Lung (tissue), 11 donors: ENCODE measurements at regions not wholly inside any gene's neighbourhood (a gene's known extent, or its start where the extent isn't known, plus 50 kb on each side); places are given as distances from the start of the nearest gene placed in this dataset.

Experiments
- ATAC-seq: fragments of 200-7000 bp; cut with Tn5 transposase; one replicate; pipeline ENCODE4 v1.9.1; 2020; ENCODE audit warnings: moderate number of reproducible peaks; ENCODE audit not compliant: insufficient read depth, low FRiP score
- DNase-seq, 3 donors: peaks; one replicate each; pipeline ENCODE4 v3.0.0-alpha.2; 2013 to 2017
- H3K27ac ChIP-seq, 2 donors: one replicate each; pipeline ENCODE4 v1.5.1; 2013; ENCODE audit warnings: mild to moderate bottlenecking in 2 of 2, moderate library complexity in 2 of 2, control low read depth in 1 of 2, inconsistent platforms in 1 of 2, low read depth in 1 of 2, low read length in 1 of 2
- H3K27me3 ChIP-seq, 3 donors: one replicate each; pipeline ENCODE4 v1.5.1; 2013; ENCODE audit warnings: low read length in 2 of 3; ENCODE audit not compliant: control insufficient read depth in 3 of 3, insufficient read depth in 3 of 3
- H3K36me3 ChIP-seq, 4 donors: one replicate each; pipeline ENCODE4 v1.5.1; 2013; ENCODE audit warnings: low read length in 4 of 4, mild to moderate bottlenecking in 1 of 4, moderate library complexity in 1 of 4; ENCODE audit not compliant: control insufficient read depth in 4 of 4, insufficient read depth in 4 of 4
- H3K4me1 ChIP-seq, 5 donors: one replicate each; pipeline ENCODE4 v1.5.1; 2013; ENCODE audit warnings: low read length in 5 of 5, mild to moderate bottlenecking in 2 of 5, moderate library complexity in 1 of 5; ENCODE audit not compliant: control insufficient read depth in 5 of 5, insufficient read depth in 5 of 5
- H3K4me3 ChIP-seq: one replicate; pipeline ENCODE4 v1.5.1; 2013; ENCODE audit warnings: mild to moderate bottlenecking, control low read depth, moderate library complexity
- H3K9ac ChIP-seq, 2 donors: one replicate each; pipeline ENCODE4 v1.5.1; 2013; ENCODE audit warnings: low read length in 2 of 2, control low read depth in 1 of 2; ENCODE audit not compliant: insufficient read depth in 1 of 2
- H3K9me3 ChIP-seq, 4 donors: one replicate each; pipeline ENCODE4 v1.5.1; 2013; ENCODE audit warnings: low read length in 3 of 4, mild to moderate bottlenecking in 1 of 4, moderate library complexity in 1 of 4; ENCODE audit not compliant: control insufficient read depth in 4 of 4, insufficient read depth in 3 of 4
- CTCF ChIP-seq: IDR thresholded peaks from 2 replicates; pipeline ENCODE4 v1.5.1; 2012; ENCODE audit warnings: mild to moderate bottlenecking; ENCODE audit errors: control extremely low read depth, extremely low read depth
- WGBS, 2 donors: extraction: QIAGEN DNeasy Blood & Tissue Kit; methylation state at CpG; one replicate each; pipeline ENCODE4 v1.1.7; 2013; 5-methylcytosine and 5-hydroxymethylcytosine counted together
- donor health status: control.
- donor health status: control.
- donor health status: Bipolar disorder and iron deficiency.
- donor health status: healthy.
- donor health status: DM: yes; HTN: yes; CAD: no.

GRCh38 chr5:110063640-110064602 lies 374.2 kb downstream of the MAN2A1 start:
- no peaks in the 10 kb centered on the region for H3K36me3 ChIP-seq

GRCh38 chr5:110064603-110065268 lies 375.0 kb downstream of the MAN2A1 start:
- TF ChIP-seq CTCF, result no peak
- H3K9ac ChIP-seq, result no peak overlapping the region
- no peak overlapping the region for H3K27ac ChIP-seq
- no peaks in the 10 kb centered on the region for H3K4me1 ChIP-seq
- DNase-seq (no peak), ATAC-seq (no peak)
- H3K9me3 ChIP-seq, result peaks cover 0 to 10% (median 0%) of the 10 kb centered on the region in 4 donors
- H3K4me3 ChIP-seq, result no peak overlapping the region
- WGBS, 2 donors, result 72 to 86% methylated on average over 4 of the region's 4 CpGs
- no peaks in the 10 kb centered on the region for H3K27me3 ChIP-seq
- H3K36me3 ChIP-seq, result no peaks in the 10 kb centered on the region

More at GRCh38 chr5:110063640-110064602, 374.2 kb downstream of the MAN2A1 start:
- no peak overlapping the region for H3K4me3 ChIP-seq
- H3K27me3 ChIP-seq, result no peaks in the 10 kb centered on the region
- no peak overlapping the region for H3K27ac ChIP-seq
- H3K9me3 ChIP-seq, result peaks cover 0 to 6% (median 0%) of the 10 kb centered on the region in 4 donors
- H3K4me1 ChIP-seq, result no peaks in the 10 kb centered on the region
- H3K9ac ChIP-seq, result peak overlapping the region in 1 of 2 donors; percentile 12
- ATAC-seq (no peak), DNase-seq (no peak)
- TF ChIP-seq CTCF, result no peak
- WGBS, 2 donors, result 82 to 83% methylated on average over 7 of the region's 7 CpGs

GRCh38 chr5:110070836-110071235 lies 381.1 kb downstream of the MAN2A1 start:
- H3K27me3 ChIP-seq, result no peaks in the 10 kb centered on the region
- no peaks in the 10 kb centered on the region for H3K36me3 ChIP-seq
- ATAC-seq (no peak), DNase-seq (no peak)
- no peaks in the 10 kb centered on the region for H3K4me1 ChIP-seq
- H3K9ac ChIP-seq, result no peak overlapping the region
- peaks cover 2 to 17% (median 11%) of the 10 kb centered on the region in 4 donors for H3K9me3 ChIP-seq
- H3K4me3 ChIP-seq, result no peak overlapping the region
- 84 to 85% methylated on average over 4 of the region's 4 CpGs for WGBS, 2 donors
- H3K27ac ChIP-seq, result no peak overlapping the region
- no peak for TF ChIP-seq CTCF
